ENCODE measurements at regions not wholly inside any gene's neighbourhood (a gene's known extent, or its start where the extent isn't known, plus 50 kb on each side); places are given as distances from the start of the nearest gene placed in this dataset.

GRCh38 chr18:10290638-10291235, 163.7 kb upstream of the APCDD1 start:
- TF ChIP-seq EZH2phosphoT487 (IDR thresholded peaks at IDR 0.05; ENCODE audit: low read length) (no peak), EZH2 (optimal IDR thresholded peaks at IDR 0.05; ENCODE audit: low read depth, low read length) (no peak), CTCF (IDR thresholded peaks at IDR 0.05; ENCODE audit: low read length) (no peak)
- Histone ChIP-seq H3K9me3 (replicated peaks; ENCODE audit: insufficient read depth, low read length) (no peaks in the 10 kb centered on the region), H3K9ac (ENCODE audit: low read length) (no peak overlapping the region), H3K4me2 (ENCODE audit: low read depth, low read length) (no peak overlapping the region), H4K20me1 (ENCODE audit: insufficient read depth, low read length) (no peaks in the 10 kb centered on the region), H2AFZ (ENCODE audit: low read length) (no peak overlapping the region), H3K79me2 (ENCODE audit: low read length) (no peaks in the 10 kb centered on the region), H3F3A (ENCODE audit: insufficient read depth, low read length) (no peaks in the 10 kb centered on the region), H3K27ac (ENCODE audit: low read length) (no peak overlapping the region), H3K4me3 (ENCODE audit: low read length) (no peak overlapping the region), H3K27me3 (replicated peaks; ENCODE audit: insufficient read depth, low read length) (no peaks in the 10 kb centered on the region), H3K36me3 (replicated peaks; ENCODE audit: insufficient read depth, low read length) (no peaks in the 10 kb centered on the region), H3K4me1 (ENCODE audit: low read length) (no peaks in the 10 kb centered on the region), H3K9me2 (replicated peaks; ENCODE audit: insufficient read depth, low read length) (no peaks in the 10 kb centered on the region)
- DNase-seq = no peak

- Histone ChIP-seq H3K4me1 (ENCODE audit: low read length) (no peaks in the 10 kb centered on the region), H3K4me2 (ENCODE audit: low read depth, low read length) (no peak overlapping the region), H3K27me3 (replicated peaks; ENCODE audit: insufficient read depth, low read length) (no peaks in the 10 kb centered on the region), H3K9me3 (replicated peaks; ENCODE audit: insufficient read depth, low read length) (no peaks in the 10 kb centered on the region), H3F3A (ENCODE audit: insufficient read depth, low read length) (no peaks in the 10 kb centered on the region), H3K36me3 (replicated peaks; ENCODE audit: insufficient read depth, low read length) (no peaks in the 10 kb centered on the region), H3K4me3 (ENCODE audit: low read length) (no peak overlapping the region), H4K20me1 (ENCODE audit: insufficient read depth, low read length) (no peaks in the 10 kb centered on the region), H2AFZ (ENCODE audit: low read length) (no peak overlapping the region), H3K27ac (ENCODE audit: low read length) (no peak overlapping the region), H3K9me2 (replicated peaks; ENCODE audit: insufficient read depth, low read length) (no peaks in the 10 kb centered on the region), H3K79me2 (ENCODE audit: low read length) (no peaks in the 10 kb centered on the region), H3K9ac (ENCODE audit: low read length) (no peak overlapping the region)
- TF ChIP-seq CTCF (IDR thresholded peaks at IDR 0.05; ENCODE audit: low read length) = no peak
- no peak for TF ChIP-seq EZH2 (optimal IDR thresholded peaks at IDR 0.05; ENCODE audit: low read depth, low read length)
- no peak for TF ChIP-seq EZH2phosphoT487 (IDR thresholded peaks at IDR 0.05; ENCODE audit: low read length)
- no peak for DNase-seq
Observed at GRCh38 chr18:10291568-10291981, 162.9 kb upstream of the APCDD1 start.

GRCh38 chr18:10293966-10294365, 160.5 kb upstream of the APCDD1 start:
- TF ChIP-seq EZH2phosphoT487 (IDR thresholded peaks at IDR 0.05; ENCODE audit: low read length) (no peak), CTCF (IDR thresholded peaks at IDR 0.05; ENCODE audit: low read length) (no peak), EZH2 (optimal IDR thresholded peaks at IDR 0.05; ENCODE audit: low read depth, low read length) (no peak)
- no peaks in the 10 kb centered on the region for H3K27me3 ChIP-seq (replicated peaks; ENCODE audit: insufficient read depth, low read length)
- H3K4me3 ChIP-seq (ENCODE audit: low read length) = no peak overlapping the region
- H3K36me3 ChIP-seq (replicated peaks; ENCODE audit: insufficient read depth, low read length) = no peaks in the 10 kb centered on the region
- no peak overlapping the region for H3K4me2 ChIP-seq (ENCODE audit: low read depth, low read length)
- no peak overlapping the region for H3K27ac ChIP-seq (ENCODE audit: low read length)
- DNase-seq = no peak
- H3K9ac ChIP-seq (ENCODE audit: low read length) = no peak overlapping the region
- H4K20me1 ChIP-seq (ENCODE audit: insufficient read depth, low read length) = no peaks in the 10 kb centered on the region
- no peaks in the 10 kb centered on the region for H3K4me1 ChIP-seq (ENCODE audit: low read length)
- H2AFZ ChIP-seq (ENCODE audit: low read length) = no peak overlapping the region
- no peaks in the 10 kb centered on the region for H3F3A ChIP-seq (ENCODE audit: insufficient read depth, low read length)
- no peaks in the 10 kb centered on the region for H3K9me3 ChIP-seq (replicated peaks; ENCODE audit: insufficient read depth, low read length)
- no peaks in the 10 kb centered on the region for H3K79me2 ChIP-seq (ENCODE audit: low read length)
- H3K9me2 ChIP-seq (replicated peaks; ENCODE audit: insufficient read depth, low read length) = no peaks in the 10 kb centered on the region

All from MM.1S (cell line).